ENCODE measurements at regions not wholly inside any gene's neighbourhood (a gene's known extent, or its start where the extent isn't known, plus 50 kb on each side); places are given as distances from the start of the nearest gene placed in this dataset.

- no peak for TF ChIP-seq EZH2phosphoT487 (IDR thresholded peaks at IDR 0.05; ENCODE audit: unreplicated experiment)
- no peak for TF ChIP-seq CTCF (conservative IDR thresholded peaks at IDR 0.05; ENCODE audit: low read depth in 2 of 2)
Measured at GRCh38 chrX:63426519-63426918, 75.4 kb upstream of the SPIN4 start.

Measured in GM23338 (cell line).